CD4-positive, alpha-beta T cell (primary cell): ENCODE measurements at regions not wholly inside any gene's neighbourhood (a gene's known extent, or its start where the extent isn't known, plus 50 kb on each side); places are given as distances from the start of the nearest gene placed in this dataset.
"Not testable (repeated sequence)": the region's sequence is repeated elsewhere in the genome, so short reads cannot be mapped to it uniquely, and the experiment has no call there.

Source experiments
- ATAC-seq: fragments of 200-7000 bp; cut with Tn5 transposase; one replicate; pipeline ENCODE4 v1.10.0; 2022; ENCODE audit warnings: mild to moderate bottlenecking; ENCODE audit not compliant: poor library complexity
- CTCF ChIA-PET: fragments of 350-600 bp; sonication (Branson Sonifier 250); formaldehyde crosslinking; loops from one replicate; lab custom pipeline; 2021; ENCODE audit warnings: antibody characterized with exemption, inconsistent platforms; lab: Charles Lee
- POLR2A ChIA-PET: fragments of 350-600 bp; sonication (Branson Sonifier 250); formaldehyde crosslinking; loops from one replicate; lab custom pipeline; 2021; ENCODE audit warnings: antibody characterized with exemption, inconsistent platforms; lab: Charles Lee
- DNase-seq, 14 experiments: peaks; one replicate each; pipeline ENCODE4 v3.0.0-alpha.2; 2013 to 2020; ENCODE audit warnings: mixed read lengths in 2 of 14
- H3K27ac ChIP-seq, 2 donors: one replicate each; pipeline versions ENCODE4 v1.5.1 to v1.7.0; 2013; ENCODE audit warnings: low read length in 2 of 2, low read depth in 1 of 2, mild to moderate bottlenecking in 1 of 2
- H3K27me3 ChIP-seq, 2 experiments: 1 replicate in 1 of 2; 2 replicates in 1 of 2; pipeline versions ENCODE4 v1.6.1 to v1.7.0; 2013; ENCODE audit warnings: low read length in 2 of 2, control low read depth in 1 of 2, mild to moderate bottlenecking in 1 of 2, moderate library complexity in 1 of 2; ENCODE audit not compliant: insufficient read depth in 2 of 2, control insufficient read depth in 1 of 2
- H3K36me3 ChIP-seq: one replicate; pipeline ENCODE4 v1.6.1; 2013; ENCODE audit warnings: low read length, control low read depth; ENCODE audit not compliant: insufficient read depth
- H3K4me1 ChIP-seq: one replicate; pipeline ENCODE4 v1.6.1; 2013; ENCODE audit warnings: low read length, control low read depth; ENCODE audit not compliant: insufficient read depth
- H3K4me3 ChIP-seq: one replicate; pipeline ENCODE4 v1.5.1; 2013; ENCODE audit warnings: mild to moderate bottlenecking, low read length, moderate library complexity
- H3K9me3 ChIP-seq, 2 experiments: 1 replicate in 1 of 2; 2 replicates in 1 of 2; pipeline versions ENCODE4 v1.6.1 to v1.7.0; 2013; ENCODE audit warnings: low read length in 2 of 2, mild to moderate bottlenecking in 2 of 2, control low read depth in 1 of 2, moderate library complexity in 1 of 2; ENCODE audit not compliant: control insufficient read depth in 1 of 2, insufficient read depth in 1 of 2
- H3K27ac Mint-ChIP-seq: one replicate; pipeline ENCODE4 v1.8.0; 2020; ENCODE audit warnings: mixed read lengths
- H3K27me3 Mint-ChIP-seq: one replicate; pipeline ENCODE4 v1.8.0; 2021; ENCODE audit warnings: mixed read lengths
- H3K36me3 Mint-ChIP-seq: one replicate; pipeline ENCODE4 v1.8.0; 2021; ENCODE audit warnings: low read depth, mixed read lengths
- H3K4me1 Mint-ChIP-seq: one replicate; pipeline ENCODE4 v1.8.0; 2021; ENCODE audit warnings: low read depth, mixed read lengths
- H3K4me3 Mint-ChIP-seq: one replicate; pipeline ENCODE4 v1.8.0; 2020; ENCODE audit warnings: mild to moderate bottlenecking, mixed read lengths
- H3K9me3 Mint-ChIP-seq: one replicate; pipeline ENCODE4 v1.8.0; 2020; ENCODE audit warnings: mixed read lengths
- intact Hi-C, 2 experiments: fragments of 100-400 bp; cut with DNase I in 1 of 2; cut with micrococcal nuclease in 1 of 2; formaldehyde crosslinking; loops; one replicate each; pipeline versions ENCODE4 v1.15.1 to v1.9.0; 2023 to 2025; cut with DNase I, micrococcal nuclease
- TF ChIP-seq, protein P1 (sequence below): fragments of 200-600 bp; IDR thresholded peaks from one replicate; pipeline ENCODE4 v1.8.0; 2022; ENCODE audit warnings: antibody characterized with exemption, mild to moderate bottlenecking

- no peaks in the 10 kb centered on the region for H3K27me3 ChIP-seq
- H3K4me1 ChIP-seq = peaks cover 3% of the 10 kb centered on the region
- intact Hi-C loops = no loop called here
- Mint-ChIP-seq H3K36me3 (peaks cover 24% of the 10 kb centered on the region), H3K4me1 (peaks cover 19% of the 10 kb centered on the region), H3K27ac (no peak overlapping the region), H3K4me3 (no peak overlapping the region), H3K27me3 (no peaks in the 10 kb centered on the region), H3K9me3 (no peaks in the 10 kb centered on the region)
- no peak overlapping the region for H3K4me3 ChIP-seq
- no peaks in the 10 kb centered on the region for H3K9me3 ChIP-seq
- no peak for DNase-seq
- no peak overlapping the region for H3K27ac ChIP-seq
- ChIA-PET CTCF (no interaction called here), POLR2A (no interaction called here)
- peaks cover 9% of the 10 kb centered on the region for H3K36me3 ChIP-seq
- no peak for ATAC-seq
- TF ChIP-seq, protein P1, sequence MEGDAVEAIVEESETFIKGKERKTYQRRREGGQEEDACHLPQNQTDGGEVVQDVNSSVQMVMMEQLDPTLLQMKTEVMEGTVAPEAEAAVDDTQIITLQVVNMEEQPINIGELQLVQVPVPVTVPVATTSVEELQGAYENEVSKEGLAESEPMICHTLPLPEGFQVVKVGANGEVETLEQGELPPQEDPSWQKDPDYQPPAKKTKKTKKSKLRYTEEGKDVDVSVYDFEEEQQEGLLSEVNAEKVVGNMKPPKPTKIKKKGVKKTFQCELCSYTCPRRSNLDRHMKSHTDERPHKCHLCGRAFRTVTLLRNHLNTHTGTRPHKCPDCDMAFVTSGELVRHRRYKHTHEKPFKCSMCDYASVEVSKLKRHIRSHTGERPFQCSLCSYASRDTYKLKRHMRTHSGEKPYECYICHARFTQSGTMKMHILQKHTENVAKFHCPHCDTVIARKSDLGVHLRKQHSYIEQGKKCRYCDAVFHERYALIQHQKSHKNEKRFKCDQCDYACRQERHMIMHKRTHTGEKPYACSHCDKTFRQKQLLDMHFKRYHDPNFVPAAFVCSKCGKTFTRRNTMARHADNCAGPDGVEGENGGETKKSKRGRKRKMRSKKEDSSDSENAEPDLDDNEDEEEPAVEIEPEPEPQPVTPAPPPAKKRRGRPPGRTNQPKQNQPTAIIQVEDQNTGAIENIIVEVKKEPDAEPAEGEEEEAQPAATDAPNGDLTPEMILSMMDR = no peak
These were observed 52.7 kb upstream of the MAP4 start for GRCh38 chr3:48068886-48069285.

GRCh38 chr3:48068320-48068719 is 52.1 kb upstream of the MAP4 start:
- ATAC-seq, intact Hi-C loops, CTCF ChIA-PET, H3K27ac Mint-ChIP-seq, H3K27ac ChIP-seq, H3K27me3 ChIP-seq, H3K27me3 Mint-ChIP-seq, H3K9me3 ChIP-seq, H3K4me3 ChIP-seq, DNase-seq, H3K4me3 Mint-ChIP-seq, POLR2A ChIA-PET, H3K9me3 Mint-ChIP-seq, H3K4me1 ChIP-seq, H3K36me3 ChIP-seq: not testable (repeated sequence)
- H3K36me3 Mint-ChIP-seq = peaks cover 26% of the 10 kb centered on the region
- H3K4me1 Mint-ChIP-seq = peaks cover 25% of the 10 kb centered on the region

DNA sequence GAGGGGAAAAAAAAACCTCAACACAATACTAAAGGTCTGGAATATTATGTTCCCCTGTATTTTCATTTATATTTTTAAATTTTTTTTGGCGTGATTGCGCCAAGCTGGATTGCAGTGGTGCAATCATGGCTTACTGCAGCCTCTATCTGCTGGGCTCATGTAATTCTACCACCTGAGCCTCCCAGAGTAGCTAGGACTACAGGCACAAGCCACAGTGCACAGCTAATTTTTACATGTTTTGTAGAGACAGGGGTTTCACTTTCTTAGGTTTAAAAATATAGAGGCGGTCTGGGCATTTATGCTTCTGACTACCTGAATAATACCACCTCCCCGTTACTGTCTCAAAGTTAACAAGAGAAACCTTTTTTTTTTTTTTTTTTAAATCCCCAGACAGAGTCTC is 51.1 kb upstream of the MAP4 start:
- intact Hi-C loops = no loop called here
- peaks cover 9% of the 10 kb centered on the region for H3K36me3 ChIP-seq

More for the DNA sequence above, 51.1 kb upstream of the MAP4 start:
- H3K9me3 Mint-ChIP-seq = no peaks in the 10 kb centered on the region
- POLR2A ChIA-PET = interaction anchor here (0.7 kb wide), 1 partner anchor 1857 kb away, joined by 4 read pairs; no protein-coding TSS in a partner anchor
- CTCF ChIA-PET = no interaction called here
- TF ChIP-seq, protein P1 = no peak
- Histone ChIP-seq H3K4me1 (peaks cover 3% of the 10 kb centered on the region), H3K27ac (no peak overlapping the region), H3K9me3 (no peaks in the 10 kb centered on the region), H3K4me3 (no peak overlapping the region), H3K27me3 (no peaks in the 10 kb centered on the region)
- no peaks in the 10 kb centered on the region for H3K27me3 Mint-ChIP-seq
- H3K4me1 Mint-ChIP-seq = peaks cover 27% of the 10 kb centered on the region
- peaks cover 28% of the 10 kb centered on the region for H3K36me3 Mint-ChIP-seq
- no peak overlapping the region for H3K27ac Mint-ChIP-seq
- DNase-seq = no peak
- ATAC-seq = no peak
- H3K4me3 Mint-ChIP-seq = no peak overlapping the region
